Sigmoid colon (tissue), 6 donors: ENCODE measurements at regions not wholly inside any gene's neighbourhood (a gene's known extent, or its start where the extent isn't known, plus 50 kb on each side); places are given as distances from the start of the nearest gene placed in this dataset.
A peak's percentile ranks its signal among the peaks of the same experiment; 100 is the strongest.

Source experiments
- DNase-seq: peaks from one replicate; pipeline ENCODE4 v3.0.0-alpha.2; 2019
- H3K27ac ChIP-seq, 4 donors: fragments of 200-600 bp; sonication (generic); one replicate each; pipeline ENCODE4 v1.5.1; 2016 to 2019; ENCODE audit warnings: mild to moderate bottlenecking in 1 of 4
- H3K27me3 ChIP-seq, 3 donors: fragments of 200-600 bp; sonication (generic); one replicate each; pipeline ENCODE4 v1.5.1; 2019; ENCODE audit warnings: mild to moderate bottlenecking in 1 of 3
- H3K36me3 ChIP-seq, 4 donors: fragments of 200-600 bp; sonication (generic); one replicate each; pipeline ENCODE4 v1.5.1; 2016 to 2019
- H3K4me1 ChIP-seq, 4 donors: fragments of 200-600 bp; sonication (generic); one replicate each; pipeline ENCODE4 v1.5.1; 2017 to 2019
- H3K4me3 ChIP-seq, 4 donors: fragments of 200-600 bp; sonication (generic); one replicate each; pipeline ENCODE4 v1.5.1; 2017 to 2019; ENCODE audit warnings: mild to moderate bottlenecking in 2 of 4, moderate library complexity in 1 of 4
- H3K9me3 ChIP-seq, 4 donors: fragments of 200-600 bp in 3 of 4; sonication (generic) in 3 of 4; one replicate each; pipeline versions ENCODE4 v1.5.1 to v1.6.1; 2013 to 2019
- CTCF ChIP-seq, 4 experiments: fragments of 450-650 bp in 3 of 4; fragments of 200-600 bp in 1 of 4; IDR thresholded peaks; one replicate each; pipeline ENCODE4 v1.5.1; 2016 to 2019; ENCODE audit warnings: antibody characterized with exemption in 4 of 4, mild to moderate bottlenecking in 3 of 4, moderate library complexity in 2 of 4
- EP300 ChIP-seq, 4 donors: sonication (generic); formaldehyde crosslinking; IDR thresholded peaks; one replicate each; pipeline ENCODE4 v1.6.1; 2017; ENCODE audit warnings: antibody characterized with exemption in 4 of 4
- POLR2A ChIP-seq, 2 donors: fragments of 450-650 bp; IDR thresholded peaks; one replicate each; pipeline ENCODE4 v1.6.1; 2016; ENCODE audit warnings: antibody characterized with exemption in 2 of 2, mild to moderate bottlenecking in 2 of 2, moderate library complexity in 2 of 2
- POLR2AphosphoS5 ChIP-seq, 4 donors: sonication (generic); formaldehyde crosslinking; IDR thresholded peaks; one replicate each; pipeline ENCODE4 v1.6.1; 2017; ENCODE audit warnings: antibody characterized with exemption in 4 of 4
- WGBS, 2 donors: extraction: QIAGEN DNeasy Blood & Tissue Kit; methylation state at CpG; one replicate each; pipeline ENCODE4 v1.1.7; 2013; 5-methylcytosine and 5-hydroxymethylcytosine counted together
- intact Hi-C: fragments of 100-400 bp; cut with DNase I; formaldehyde crosslinking; loops from one replicate; pipeline ENCODE4 v1.15.1; 2023
- donor health status: healthy with polysubstance abuse.
- donor health status: healthy.

- TF ChIP-seq EP300 (IDR thresholded peaks at IDR 0.05) (no peak), POLR2AphosphoS5 (IDR thresholded peaks at IDR 0.05) (peak in 1 of 4 donors; percentile 5), CTCF (IDR thresholded peaks at IDR 0.05) (no peak), POLR2A (IDR thresholded peaks at IDR 0.05) (no peak)
- Histone ChIP-seq H3K9me3 (no peaks in the 10 kb centered on the region), H3K27ac (peak overlapping the region; percentile 76 to 91 (median 85)), H3K27me3 (no peaks in the 10 kb centered on the region), H3K36me3 (no peaks in the 10 kb centered on the region), H3K4me3 (peak overlapping the region in 2 of 4 donors; percentile 9 to 56), H3K4me1 (peaks cover 0 to 37% (median 13%) of the 10 kb centered on the region in 4 donors)
- 80 to 81% methylated on average over 8 of the region's 8 CpGs for WGBS, 2 donors
- intact Hi-C loops: loop anchor here (5.0 to 10.0 kb wide), 3 partner anchors 276 to 963 kb away; no protein-coding TSS in a partner anchor
- DNase-seq: no peak
Measured at GRCh38 chr2:66688951-66689350, 254.0 kb downstream of the MEIS1 start.

DNA sequence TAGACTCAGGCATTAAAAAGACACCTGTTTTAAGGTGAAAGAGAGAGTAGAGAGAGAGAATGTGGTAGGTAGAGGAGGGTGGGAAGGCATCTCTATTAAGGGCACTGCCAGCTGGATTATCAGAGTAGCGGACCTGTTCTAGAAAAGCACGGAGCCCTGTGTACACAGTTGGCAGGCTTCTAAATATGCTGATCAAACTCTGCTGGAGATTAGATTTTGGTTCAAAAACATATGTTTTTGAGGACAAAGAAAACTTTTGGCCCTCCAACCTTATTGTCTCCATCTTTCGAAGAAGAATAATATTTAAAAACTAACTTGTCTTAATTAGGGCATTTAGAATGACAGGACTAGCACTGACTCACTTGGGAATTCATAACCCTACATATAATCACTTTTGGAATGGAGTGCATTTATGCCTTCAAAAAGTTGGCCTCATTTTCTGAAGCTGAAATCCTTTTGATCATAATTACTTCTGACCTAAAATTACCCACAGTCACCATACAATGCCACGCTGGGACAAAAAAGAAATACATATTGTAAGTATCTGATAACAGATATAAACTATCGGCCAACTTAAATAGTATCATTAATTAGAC is 254.6 kb downstream of the MEIS1 start:
- TF ChIP-seq POLR2AphosphoS5 (IDR thresholded peaks at IDR 0.05): peak in 1 of 4 donors; percentile 7
- no peak for TF ChIP-seq CTCF (IDR thresholded peaks at IDR 0.05)
- TF ChIP-seq POLR2A (IDR thresholded peaks at IDR 0.05): no peak
- TF ChIP-seq EP300 (IDR thresholded peaks at IDR 0.05): no peak
- Histone ChIP-seq H3K27ac (peak overlapping the region; percentile 76 to 91 (median 85)), H3K36me3 (no peaks in the 10 kb centered on the region), H3K9me3 (no peaks in the 10 kb centered on the region), H3K4me1 (peaks cover 0 to 41% (median 15%) of the 10 kb centered on the region in 4 donors), H3K27me3 (no peaks in the 10 kb centered on the region), H3K4me3 (peak overlapping the region; percentile 0 to 56 (median 32))
- intact Hi-C loops: loop anchor here (2.0 to 10.0 kb wide), 8 partner anchors 255 to 1155 kb away; partner anchors contain the start of gene MEIS1
- DNase-seq: no peak
- 86 to 93% methylated on average over 5 of the region's 5 CpGs for WGBS, 2 donors

- intact Hi-C loops: loop anchor here (1.0 to 10.0 kb wide), 6 partner anchors 110 to 1154 kb away; partner anchors contain the start of gene MEIS1
- Histone ChIP-seq H3K27ac (peak overlapping the region; percentile 76 to 91 (median 85)), H3K9me3 (no peaks in the 10 kb centered on the region), H3K4me3 (peak overlapping the region; percentile 40 to 56 (median 50)), H3K27me3 (no peaks in the 10 kb centered on the region), H3K36me3 (no peaks in the 10 kb centered on the region), H3K4me1 (peaks cover 0 to 53% (median 24%) of the 10 kb centered on the region in 4 donors)
- 65 to 68% methylated on average over 10 of the region's 10 CpGs for WGBS, 2 donors
- DNase-seq: no peak
- TF ChIP-seq EP300 (IDR thresholded peaks at IDR 0.05): peak in 1 of 4 donors; percentile 1
- TF ChIP-seq CTCF (IDR thresholded peaks at IDR 0.05): no peak
- TF ChIP-seq POLR2AphosphoS5 (IDR thresholded peaks at IDR 0.05): peak; percentile 85 to 94 (median 90)
- peak; percentile 52 to 86 for TF ChIP-seq POLR2A (IDR thresholded peaks at IDR 0.05)
Measured at GRCh38 chr2:66691031-66691965, 256.4 kb downstream of the MEIS1 start.

DNA sequence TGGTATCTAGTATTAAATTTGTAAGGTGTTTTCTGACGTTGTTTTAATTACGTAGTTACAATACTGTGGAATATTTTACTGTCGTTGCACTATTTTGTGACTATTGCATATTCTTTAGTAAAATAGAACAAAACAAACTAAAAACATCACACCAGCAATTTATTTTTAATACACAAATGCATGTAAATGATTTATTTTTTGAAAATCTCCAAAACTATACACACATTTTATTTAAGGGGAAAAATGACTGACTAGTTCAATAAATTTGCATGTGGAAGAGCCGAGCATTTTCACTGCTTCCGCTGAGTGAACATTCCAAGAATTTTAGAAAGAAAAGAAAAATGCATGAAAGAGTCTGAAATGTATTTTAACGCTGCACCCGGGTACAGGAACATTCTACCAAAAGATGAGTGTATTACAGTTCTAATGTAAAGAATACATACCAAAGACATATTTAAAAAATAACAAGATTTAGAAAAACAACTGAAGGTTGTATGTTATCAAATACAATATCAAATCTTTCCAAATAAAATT is 257.7 kb downstream of the MEIS1 start:
- peak overlapping the region; percentile 40 to 56 (median 50) for H3K4me3 ChIP-seq
- no peak for TF ChIP-seq CTCF (IDR thresholded peaks at IDR 0.05)
- TF ChIP-seq POLR2AphosphoS5 (IDR thresholded peaks at IDR 0.05): no peak
- TF ChIP-seq POLR2A (IDR thresholded peaks at IDR 0.05): no peak
- no peak for TF ChIP-seq EP300 (IDR thresholded peaks at IDR 0.05)

More for the DNA sequence above, 257.7 kb downstream of the MEIS1 start:
- Histone ChIP-seq H3K9me3 (no peaks in the 10 kb centered on the region), H3K36me3 (no peaks in the 10 kb centered on the region), H3K27ac (peak overlapping the region; percentile 76 to 91 (median 85)), H3K4me1 (peaks cover 0 to 48% (median 23%) of the 10 kb centered on the region in 4 donors), H3K27me3 (no peaks in the 10 kb centered on the region)
- no peak for DNase-seq
- intact Hi-C loops: loop anchor here (2.0 to 10.0 kb wide), 5 partner anchors 196 to 1152 kb away; no protein-coding TSS in a partner anchor
- WGBS, 2 donors: 78 to 88% methylated on average over 7 of the region's 7 CpGs
